GM18517 (cell line): ENCODE measurements at regions not wholly inside any gene's neighbourhood (a gene's known extent, or its start where the extent isn't known, plus 50 kb on each side); places are given as distances from the start of the nearest gene placed in this dataset.
"Not testable (repeated sequence)": the region's sequence is repeated elsewhere in the genome, so short reads cannot be mapped to it uniquely, and the experiment has no call there.

Source experiments
- ATAC-seq: cut with Tn5 transposase; IDR thresholded peaks from one replicate; pipeline ENCODE4 v1.9.1; 2021; ENCODE audit warnings: mild to moderate bottlenecking, moderate library complexity; ENCODE audit not compliant: unreplicated experiment

GRCh38 chr7:68700414-68700813 is 897.9 kb upstream of the AUTS2 start:
- no peak for ATAC-seq

- ATAC-seq, result no peak
These were observed 892.0 kb upstream of the AUTS2 start for GRCh38 chr7:68706291-68706690.

GRCh38 chr7:68707159-68707558 is 891.1 kb upstream of the AUTS2 start:
- no peak for ATAC-seq

GRCh38 chr7:68707958-68708357 is 890.3 kb upstream of the AUTS2 start:
- ATAC-seq, result no peak

- ATAC-seq, result no peak
These were observed 885.2 kb upstream of the AUTS2 start for GRCh38 chr7:68712956-68713495.

GRCh38 chr7:68714135-68714534 is 884.1 kb upstream of the AUTS2 start:
- ATAC-seq, result not testable (repeated sequence)

GRCh38 chr7:68715907-68716306 is 882.4 kb upstream of the AUTS2 start:
- ATAC-seq, result no peak

- no peak for ATAC-seq
These were observed 881.1 kb upstream of the AUTS2 start for GRCh38 chr7:68717176-68717575.

- ATAC-seq, result no peak
These were observed 880.2 kb upstream of the AUTS2 start for GRCh38 chr7:68718097-68718551.

- no peak for ATAC-seq
These were observed 877.6 kb upstream of the AUTS2 start for GRCh38 chr7:68720697-68721096.

GRCh38 chr7:68722044-68722443 is 876.2 kb upstream of the AUTS2 start:
- no peak for ATAC-seq

- ATAC-seq, result no peak
These were observed 873.3 kb upstream of the AUTS2 start for GRCh38 chr7:68724965-68725364.

- no peak for ATAC-seq
These were observed 872.2 kb upstream of the AUTS2 start for GRCh38 chr7:68725843-68726785.

- ATAC-seq, result not testable (repeated sequence)
These were observed 869.6 kb upstream of the AUTS2 start for GRCh38 chr7:68728720-68729119.

GRCh38 chr7:68729371-68729770 is 868.9 kb upstream of the AUTS2 start:
- no peak for ATAC-seq

GRCh38 chr7:68730194-68730593 is 868.1 kb upstream of the AUTS2 start:
- no peak for ATAC-seq

- ATAC-seq, result no peak
These were observed 867.3 kb upstream of the AUTS2 start for GRCh38 chr7:68730964-68731363.

- ATAC-seq, result no peak
These were observed 864.8 kb upstream of the AUTS2 start for GRCh38 chr7:68733219-68734153.

GRCh38 chr7:68734431-68734830 is 863.8 kb upstream of the AUTS2 start:
- ATAC-seq, result no peak

GRCh38 chr7:68739306-68739705 is 859.0 kb upstream of the AUTS2 start:
- no peak for ATAC-seq

- no peak for ATAC-seq
These were observed 854.2 kb upstream of the AUTS2 start for GRCh38 chr7:68744036-68744435.
